ENCODE measurements at regions not wholly inside any gene's neighbourhood (a gene's known extent, or its start where the extent isn't known, plus 50 kb on each side); places are given as distances from the start of the nearest gene placed in this dataset.

DNA sequence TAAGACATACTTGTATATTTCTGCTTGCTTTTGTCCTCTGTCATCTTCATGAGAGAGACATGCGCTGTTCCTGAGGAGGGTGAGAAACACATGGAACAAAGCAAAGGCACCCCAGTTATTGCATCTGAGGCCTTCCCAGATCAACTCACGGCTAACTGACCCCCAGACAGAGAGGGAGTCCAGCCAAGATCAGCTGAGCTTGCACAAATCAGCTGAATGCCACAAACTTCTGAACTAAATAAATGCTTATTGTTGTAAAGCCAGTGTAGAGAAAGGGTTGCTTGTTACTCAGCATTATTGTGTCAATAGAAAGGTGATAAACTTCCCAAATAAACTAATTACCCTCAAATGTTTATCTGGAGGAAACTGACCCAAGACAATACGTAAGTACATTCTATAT, 163.8 kb downstream of the BTC start:
- Histone ChIP-seq H3K4me3 (ENCODE audit: low read depth, low read length) (no peak overlapping the region), H3K27ac (ENCODE audit: extremely low read depth, low read depth, low read length) (no peak overlapping the region), H3K4me1 (ENCODE audit: control insufficient read depth, insufficient read depth, low read length) (0 out of 2 replicates have a peak, but pooled peaks cover 5% of the 10 kb centered on the region), H3K36me3 (ENCODE audit: control insufficient read depth in 2 of 2, insufficient read depth in 1 of 2, low read length in 2 of 2) (no peaks in the 10 kb centered on the region), H3K9me3 (ENCODE audit: control insufficient read depth, insufficient read depth, low read depth, low read length) (no peaks in the 10 kb centered on the region)
- ChIA-PET CTCF (interaction anchor here (0.7 kb wide), 1 partner anchor 10 kb away, joined by 3 read pairs; no protein-coding TSS in a partner anchor), POLR2A (no interaction called here)
- TF ChIP-seq, protein P1, sequence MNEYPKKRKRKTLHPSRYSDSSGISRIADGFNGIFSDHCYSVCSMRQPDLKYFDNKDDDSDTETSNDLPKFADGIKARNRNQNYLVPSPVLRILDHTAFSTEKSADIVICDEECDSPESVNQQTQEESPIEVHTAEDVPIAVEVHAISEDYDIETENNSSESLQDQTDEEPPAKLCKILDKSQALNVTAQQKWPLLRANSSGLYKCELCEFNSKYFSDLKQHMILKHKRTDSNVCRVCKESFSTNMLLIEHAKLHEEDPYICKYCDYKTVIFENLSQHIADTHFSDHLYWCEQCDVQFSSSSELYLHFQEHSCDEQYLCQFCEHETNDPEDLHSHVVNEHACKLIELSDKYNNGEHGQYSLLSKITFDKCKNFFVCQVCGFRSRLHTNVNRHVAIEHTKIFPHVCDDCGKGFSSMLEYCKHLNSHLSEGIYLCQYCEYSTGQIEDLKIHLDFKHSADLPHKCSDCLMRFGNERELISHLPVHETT (tag by site-specific recombination; IDR thresholded peaks at IDR 0.05) = no peak
- TF ChIP-seq, protein P2, sequence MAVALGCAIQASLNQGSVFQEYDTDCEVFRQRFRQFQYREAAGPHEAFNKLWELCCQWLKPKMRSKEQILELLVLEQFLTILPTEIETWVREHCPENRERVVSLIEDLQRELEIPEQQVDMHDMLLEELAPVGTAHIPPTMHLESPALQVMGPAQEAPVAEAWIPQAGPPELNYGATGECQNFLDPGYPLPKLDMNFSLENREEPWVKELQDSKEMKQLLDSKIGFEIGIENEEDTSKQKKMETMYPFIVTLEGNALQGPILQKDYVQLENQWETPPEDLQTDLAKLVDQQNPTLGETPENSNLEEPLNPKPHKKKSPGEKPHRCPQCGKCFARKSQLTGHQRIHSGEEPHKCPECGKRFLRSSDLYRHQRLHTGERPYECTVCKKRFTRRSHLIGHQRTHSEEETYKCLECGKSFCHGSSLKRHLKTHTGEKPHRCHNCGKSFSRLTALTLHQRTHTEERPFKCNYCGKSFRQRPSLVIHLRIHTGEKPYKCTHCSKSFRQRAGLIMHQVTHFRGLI (tag by site-specific recombination; IDR thresholded peaks at IDR 0.05) = no peak
- TF ChIP-seq, protein P3, sequence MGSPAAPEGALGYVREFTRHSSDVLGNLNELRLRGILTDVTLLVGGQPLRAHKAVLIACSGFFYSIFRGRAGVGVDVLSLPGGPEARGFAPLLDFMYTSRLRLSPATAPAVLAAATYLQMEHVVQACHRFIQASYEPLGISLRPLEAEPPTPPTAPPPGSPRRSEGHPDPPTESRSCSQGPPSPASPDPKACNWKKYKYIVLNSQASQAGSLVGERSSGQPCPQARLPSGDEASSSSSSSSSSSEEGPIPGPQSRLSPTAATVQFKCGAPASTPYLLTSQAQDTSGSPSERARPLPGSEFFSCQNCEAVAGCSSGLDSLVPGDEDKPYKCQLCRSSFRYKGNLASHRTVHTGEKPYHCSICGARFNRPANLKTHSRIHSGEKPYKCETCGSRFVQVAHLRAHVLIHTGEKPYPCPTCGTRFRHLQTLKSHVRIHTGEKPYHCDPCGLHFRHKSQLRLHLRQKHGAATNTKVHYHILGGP (tag by site-specific recombination; IDR thresholded peaks at IDR 0.05) = no peak
- TF ChIP-seq, protein P4, sequence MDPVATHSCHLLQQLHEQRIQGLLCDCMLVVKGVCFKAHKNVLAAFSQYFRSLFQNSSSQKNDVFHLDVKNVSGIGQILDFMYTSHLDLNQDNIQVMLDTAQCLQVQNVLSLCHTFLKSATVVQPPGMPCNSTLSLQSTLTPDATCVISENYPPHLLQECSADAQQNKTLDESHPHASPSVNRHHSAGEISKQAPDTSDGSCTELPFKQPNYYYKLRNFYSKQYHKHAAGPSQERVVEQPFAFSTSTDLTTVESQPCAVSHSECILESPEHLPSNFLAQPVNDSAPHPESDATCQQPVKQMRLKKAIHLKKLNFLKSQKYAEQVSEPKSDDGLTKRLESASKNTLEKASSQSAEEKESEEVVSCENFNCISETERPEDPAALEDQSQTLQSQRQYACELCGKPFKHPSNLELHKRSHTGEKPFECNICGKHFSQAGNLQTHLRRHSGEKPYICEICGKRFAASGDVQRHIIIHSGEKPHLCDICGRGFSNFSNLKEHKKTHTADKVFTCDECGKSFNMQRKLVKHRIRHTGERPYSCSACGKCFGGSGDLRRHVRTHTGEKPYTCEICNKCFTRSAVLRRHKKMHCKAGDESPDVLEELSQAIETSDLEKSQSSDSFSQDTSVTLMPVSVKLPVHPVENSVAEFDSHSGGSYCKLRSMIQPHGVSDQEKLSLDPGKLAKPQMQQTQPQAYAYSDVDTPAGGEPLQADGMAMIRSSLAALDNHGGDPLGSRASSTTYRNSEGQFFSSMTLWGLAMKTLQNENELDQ (tag by site-specific recombination; IDR thresholded peaks at IDR 0.05; ENCODE audit: low read depth) = no peak
- TF ChIP-seq, protein P5, sequence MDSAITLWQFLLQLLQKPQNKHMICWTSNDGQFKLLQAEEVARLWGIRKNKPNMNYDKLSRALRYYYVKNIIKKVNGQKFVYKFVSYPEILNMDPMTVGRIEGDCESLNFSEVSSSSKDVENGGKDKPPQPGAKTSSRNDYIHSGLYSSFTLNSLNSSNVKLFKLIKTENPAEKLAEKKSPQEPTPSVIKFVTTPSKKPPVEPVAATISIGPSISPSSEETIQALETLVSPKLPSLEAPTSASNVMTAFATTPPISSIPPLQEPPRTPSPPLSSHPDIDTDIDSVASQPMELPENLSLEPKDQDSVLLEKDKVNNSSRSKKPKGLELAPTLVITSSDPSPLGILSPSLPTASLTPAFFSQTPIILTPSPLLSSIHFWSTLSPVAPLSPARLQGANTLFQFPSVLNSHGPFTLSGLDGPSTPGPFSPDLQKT (IDR thresholded peaks at IDR 0.05; ENCODE audit: borderline replicate concordance, low read depth, low read length) = no peak
- TF ChIP-seq ZSCAN30 (tag by site-specific recombination; IDR thresholded peaks at IDR 0.05) (no peak), ZNF311 (tag by site-specific recombination; IDR thresholded peaks at IDR 0.05; ENCODE audit: borderline replicate concordance) (no peak), YY2 (tag by site-specific recombination; IDR thresholded peaks at IDR 0.05) (no peak), ZNF132 (tag by site-specific recombination; IDR thresholded peaks at IDR 0.05; ENCODE audit: borderline replicate concordance) (no peak), REPIN1 (tag by site-specific recombination; IDR thresholded peaks at IDR 0.05; ENCODE audit: low read depth) (no peak)
- TF ChIP-seq, protein P6, sequence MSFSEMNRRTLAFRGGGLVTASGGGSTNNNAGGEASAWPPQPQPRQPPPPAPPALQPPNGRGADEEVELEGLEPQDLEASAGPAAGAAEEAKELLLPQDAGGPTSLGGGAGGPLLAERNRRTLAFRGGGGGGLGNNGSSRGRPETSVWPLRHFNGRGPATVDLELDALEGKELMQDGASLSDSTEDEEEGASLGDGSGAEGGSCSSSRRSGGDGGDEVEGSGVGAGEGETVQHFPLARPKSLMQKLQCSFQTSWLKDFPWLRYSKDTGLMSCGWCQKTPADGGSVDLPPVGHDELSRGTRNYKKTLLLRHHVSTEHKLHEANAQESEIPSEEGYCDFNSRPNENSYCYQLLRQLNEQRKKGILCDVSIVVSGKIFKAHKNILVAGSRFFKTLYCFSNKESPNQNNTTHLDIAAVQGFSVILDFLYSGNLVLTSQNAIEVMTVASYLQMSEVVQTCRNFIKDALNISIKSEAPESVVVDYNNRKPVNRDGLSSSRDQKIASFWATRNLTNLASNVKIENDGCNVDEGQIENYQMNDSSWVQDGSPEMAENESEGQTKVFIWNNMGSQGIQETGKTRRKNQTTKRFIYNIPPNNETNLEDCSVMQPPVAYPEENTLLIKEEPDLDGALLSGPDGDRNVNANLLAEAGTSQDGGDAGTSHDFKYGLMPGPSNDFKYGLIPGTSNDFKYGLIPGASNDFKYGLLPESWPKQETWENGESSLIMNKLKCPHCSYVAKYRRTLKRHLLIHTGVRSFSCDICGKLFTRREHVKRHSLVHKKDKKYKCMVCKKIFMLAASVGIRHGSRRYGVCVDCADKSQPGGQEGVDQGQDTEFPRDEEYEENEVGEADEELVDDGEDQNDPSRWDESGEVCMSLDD (tag by site-specific recombination; IDR thresholded peaks at IDR 0.05) = no peak
- TF ChIP-seq, protein P7, sequence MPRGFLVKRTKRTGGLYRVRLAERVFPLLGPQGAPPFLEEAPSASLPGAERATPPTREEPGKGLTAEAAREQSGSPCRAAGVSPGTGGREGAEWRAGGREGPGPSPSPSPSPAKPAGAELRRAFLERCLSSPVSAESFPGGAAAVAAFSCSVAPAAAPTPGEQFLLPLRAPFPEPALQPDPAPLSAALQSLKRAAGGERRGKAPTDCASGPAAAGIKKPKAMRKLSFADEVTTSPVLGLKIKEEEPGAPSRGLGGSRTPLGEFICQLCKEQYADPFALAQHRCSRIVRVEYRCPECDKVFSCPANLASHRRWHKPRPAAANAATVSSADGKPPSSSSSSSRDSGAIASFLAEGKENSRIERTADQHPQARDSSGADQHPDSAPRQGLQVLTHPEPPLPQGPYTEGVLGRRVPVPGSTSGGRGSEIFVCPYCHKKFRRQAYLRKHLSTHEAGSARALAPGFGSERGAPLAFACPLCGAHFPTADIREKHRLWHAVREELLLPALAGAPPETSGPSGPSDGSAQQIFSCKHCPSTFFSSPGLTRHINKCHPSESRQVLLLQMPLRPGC (tag by site-specific recombination; IDR thresholded peaks at IDR 0.05) = no peak
